GM18519 (cell line): ENCODE measurements at regions not wholly inside any gene's neighbourhood (a gene's known extent, or its start where the extent isn't known, plus 50 kb on each side); places are given as distances from the start of the nearest gene placed in this dataset.
"Not testable (repeated sequence)": the region's sequence is repeated elsewhere in the genome, so short reads cannot be mapped to it uniquely, and the experiment has no call there.

ENCODE experiments used
- ATAC-seq: cut with Tn5 transposase; IDR thresholded peaks from one replicate; pipeline ENCODE4 v1.9.1; 2021; ENCODE audit warnings: mild to moderate bottlenecking, moderate library complexity; ENCODE audit not compliant: unreplicated experiment, low FRiP score

DNA sequence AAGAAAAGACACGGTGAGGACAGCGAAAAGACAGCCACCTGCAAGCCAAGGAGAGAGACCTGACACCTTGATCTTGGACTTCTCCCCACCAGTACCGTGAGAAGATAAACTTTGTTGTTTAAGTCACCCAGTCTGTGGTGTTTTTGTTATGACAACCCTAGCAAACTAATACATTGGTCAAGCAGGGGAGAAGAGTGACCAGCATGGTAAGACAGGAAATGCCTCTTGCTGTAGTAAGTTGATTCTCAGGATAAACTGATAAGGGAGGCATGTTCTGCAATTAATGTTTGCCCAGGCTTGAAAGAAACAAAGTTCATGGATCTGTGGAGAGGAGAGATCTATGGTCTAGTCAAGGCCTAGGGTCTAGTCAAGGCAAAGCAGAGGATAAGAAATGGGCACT, 801.2 kb downstream of the MAT2B start:
- no peak for ATAC-seq

DNA sequence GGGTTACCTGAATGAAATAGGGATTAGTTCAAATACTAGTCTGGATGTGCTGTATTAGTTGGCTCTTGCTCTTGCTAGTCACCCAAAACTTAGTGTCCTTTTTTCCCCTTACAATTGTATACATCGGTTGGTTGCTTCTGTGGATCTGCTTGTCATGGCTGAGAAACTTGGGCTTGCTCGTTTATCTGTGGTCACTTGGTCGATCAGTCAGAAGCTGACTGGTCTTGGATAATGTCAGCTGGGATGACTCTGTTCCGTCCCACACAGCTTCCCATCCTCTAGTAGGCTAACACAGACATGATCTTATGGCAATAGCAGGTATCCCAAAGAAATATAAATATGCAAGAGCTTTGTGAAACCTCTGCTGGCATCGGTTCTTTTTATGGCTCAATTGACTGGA, 807.4 kb downstream of the MAT2B start:
- ATAC-seq = no peak

DNA sequence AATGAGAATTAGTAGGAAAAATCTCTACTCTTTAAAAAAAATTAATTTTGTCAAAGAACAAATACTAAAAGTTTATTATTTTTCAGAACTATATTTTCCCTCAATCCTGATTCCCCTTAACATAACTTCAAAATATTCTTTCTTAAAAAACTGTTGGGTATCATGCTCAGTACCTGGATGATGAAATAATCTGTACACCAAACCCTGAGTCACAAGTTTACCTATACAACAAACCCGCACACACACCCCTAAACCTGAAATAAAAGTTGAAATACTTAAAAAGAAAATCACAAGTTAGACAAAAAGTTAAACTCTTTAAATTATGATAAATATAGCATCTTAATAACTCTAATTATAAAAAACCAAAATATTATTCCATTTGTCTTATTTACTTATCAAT, 812.3 kb downstream of the MAT2B start:
- ATAC-seq = no peak

DNA sequence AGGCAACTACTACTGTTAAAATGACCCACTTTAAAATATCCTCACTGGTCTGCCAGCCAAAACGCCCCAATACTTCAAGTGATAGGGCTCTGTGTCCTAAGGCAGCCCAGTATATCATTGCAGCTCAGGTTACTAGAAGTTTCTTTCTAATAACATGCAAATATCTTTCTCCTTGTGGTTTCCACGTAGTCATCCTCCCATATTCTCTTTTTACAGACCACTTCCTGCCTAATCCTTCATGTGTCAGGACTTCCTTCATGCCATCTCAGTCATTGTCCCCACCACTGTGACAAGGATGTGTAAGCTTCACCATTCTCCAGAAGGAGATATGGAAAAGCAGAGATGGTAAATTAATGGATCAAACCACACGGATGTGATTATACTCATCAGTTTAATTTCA, 813.7 kb downstream of the MAT2B start:
- ATAC-seq = no peak

DNA sequence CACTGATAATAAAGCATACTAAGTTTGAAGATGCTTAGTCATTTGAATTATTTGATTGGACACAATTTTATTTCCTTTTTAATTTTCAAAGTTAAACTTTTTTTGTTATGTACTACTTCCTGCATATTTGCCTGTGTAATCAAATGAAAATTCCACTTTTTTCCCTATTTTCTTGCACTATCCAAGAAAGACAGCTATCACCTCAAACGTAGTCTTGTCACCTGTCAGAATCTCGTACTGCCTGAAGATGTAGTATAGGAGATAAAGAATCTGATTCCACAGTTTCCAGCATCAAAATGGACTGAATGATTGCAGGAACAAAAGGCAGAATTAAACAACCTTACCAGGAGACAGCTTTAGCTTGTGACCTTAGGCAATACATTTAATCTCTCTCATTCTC, 818.8 kb downstream of the MAT2B start:
- ATAC-seq = no peak

DNA sequence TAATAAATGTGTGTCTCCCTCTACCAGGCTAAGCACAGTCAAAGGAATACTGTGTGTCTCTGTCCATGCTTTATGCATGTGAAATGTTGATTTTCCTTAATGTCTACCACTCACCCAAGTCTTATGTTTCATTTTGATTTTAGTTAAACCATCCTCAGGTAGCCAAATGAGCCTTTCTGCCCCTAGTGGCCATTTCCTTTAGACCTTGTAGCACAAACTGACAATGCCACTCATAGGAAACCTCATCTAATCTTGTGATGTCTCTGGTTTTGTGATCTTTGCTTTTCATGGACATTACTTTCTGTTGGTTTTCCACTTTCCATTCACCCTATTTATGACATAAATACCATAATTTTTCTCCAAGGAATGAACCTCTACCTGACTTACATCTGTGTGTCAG, 820.8 kb downstream of the MAT2B start:
- ATAC-seq = no peak

DNA sequence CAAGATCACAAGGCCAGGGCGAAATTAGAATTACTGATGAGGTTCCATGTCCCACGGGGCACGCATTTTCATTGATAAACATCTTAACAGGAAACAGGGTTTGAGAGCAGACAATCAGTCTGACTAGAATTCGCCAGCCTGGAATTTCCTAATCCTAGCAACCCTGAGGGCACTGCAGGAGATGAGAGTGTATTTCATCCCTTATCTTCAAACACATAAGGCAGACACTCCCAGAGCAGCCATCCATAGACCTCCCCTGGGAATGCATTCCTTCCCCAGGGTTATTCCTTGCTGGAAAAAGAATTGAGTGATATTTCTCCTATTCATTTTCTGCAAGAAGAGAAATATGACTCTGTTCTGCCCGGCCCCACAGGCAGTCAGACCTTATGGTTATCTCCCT, 821.7 kb downstream of the MAT2B start:
- ATAC-seq = not testable (repeated sequence)

DNA sequence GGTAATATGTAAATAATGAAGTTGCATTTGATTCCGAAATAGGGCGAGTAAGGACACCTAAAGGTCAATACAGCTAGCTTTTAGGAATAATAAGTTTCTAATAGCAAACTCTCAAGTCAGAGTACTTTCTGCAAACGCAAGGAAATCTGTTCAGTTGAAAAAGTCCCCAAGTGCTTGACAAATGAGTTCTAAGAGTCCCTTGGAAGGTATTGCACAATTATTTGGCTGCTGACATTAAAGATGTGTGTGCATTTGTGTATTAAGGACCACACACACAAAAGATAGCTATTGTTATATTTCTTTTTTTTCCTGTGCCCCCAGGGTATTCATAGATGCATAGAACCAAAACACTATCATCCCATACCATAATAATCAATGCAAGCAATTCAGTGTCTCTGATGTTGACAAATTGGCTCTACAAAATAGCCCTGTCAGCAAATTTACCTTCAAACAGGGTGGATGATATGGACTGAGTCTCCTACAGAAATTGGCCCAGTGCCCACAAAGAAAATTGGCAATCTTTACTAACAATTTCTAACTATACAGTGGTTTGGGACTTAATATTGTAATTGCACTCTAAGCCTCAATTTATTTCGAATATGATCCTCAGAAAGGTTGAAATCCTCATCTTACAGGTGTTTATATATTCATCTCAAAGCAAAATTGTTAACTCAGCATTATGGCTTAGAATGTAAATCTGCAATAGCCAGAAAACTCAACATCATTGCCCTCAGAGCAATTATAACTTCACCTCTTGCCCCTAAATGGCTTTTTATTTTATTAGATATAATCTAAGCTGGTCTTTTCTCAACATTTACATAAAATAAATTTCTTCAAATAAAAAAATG, 827.2 kb downstream of the MAT2B start:
- no peak for ATAC-seq

DNA sequence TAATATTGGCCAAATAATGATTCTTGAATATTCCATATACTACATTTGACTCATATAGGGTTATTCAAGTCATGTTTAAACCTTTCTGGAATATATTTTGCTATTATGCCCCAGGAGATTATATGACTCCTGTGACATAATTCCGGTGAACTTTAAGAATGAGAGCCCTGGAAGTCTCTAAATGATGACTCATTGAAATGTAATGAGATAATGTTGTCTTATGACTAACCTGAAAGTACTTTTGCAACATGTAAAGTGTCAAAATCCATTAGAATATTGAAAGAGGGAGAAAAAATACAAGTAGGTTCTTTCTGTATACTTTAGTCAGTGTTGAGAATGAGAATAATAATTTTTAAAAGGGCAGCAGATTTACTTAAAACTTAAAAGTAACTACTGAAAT, 830.4 kb downstream of the MAT2B start:
- no peak for ATAC-seq

DNA sequence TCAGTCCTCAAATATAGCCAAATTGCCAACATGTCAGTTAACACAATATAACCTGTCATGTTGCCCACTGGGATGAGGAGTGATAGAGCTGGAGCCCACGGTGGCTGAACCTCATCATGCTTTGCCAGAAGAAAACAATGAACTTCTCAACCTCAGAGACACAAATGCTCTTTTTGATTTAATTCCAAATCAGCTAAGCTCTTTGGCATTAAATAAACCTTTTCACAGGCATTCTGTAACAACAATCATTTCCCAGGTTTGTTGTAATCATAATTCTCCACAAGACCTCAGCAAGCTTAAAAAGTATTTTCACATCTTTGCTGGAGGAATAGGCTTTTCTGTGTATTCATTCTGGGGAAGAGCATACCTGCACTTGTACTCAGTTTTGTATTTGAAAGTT, 830.9 kb downstream of the MAT2B start:
- ATAC-seq = no peak

DNA sequence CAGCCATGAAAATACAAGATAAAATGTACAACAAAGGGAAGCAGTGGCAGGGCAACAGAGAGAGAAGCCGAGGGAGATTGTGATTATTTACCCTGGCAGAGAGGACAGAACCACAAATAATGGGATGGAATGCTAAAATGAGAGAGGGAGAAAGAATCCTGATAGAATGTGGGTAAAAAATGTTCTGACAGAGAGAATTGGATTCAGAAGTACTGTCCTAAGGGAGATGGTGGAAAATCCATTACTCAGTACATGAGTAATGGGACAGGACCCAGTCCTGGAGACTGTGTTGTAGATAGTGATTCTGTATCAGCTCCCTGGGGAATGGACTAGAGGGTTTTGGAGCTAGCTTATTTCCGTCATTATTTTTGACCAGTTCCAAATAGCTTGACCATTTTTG, 831.5 kb downstream of the MAT2B start:
- ATAC-seq = no peak

DNA sequence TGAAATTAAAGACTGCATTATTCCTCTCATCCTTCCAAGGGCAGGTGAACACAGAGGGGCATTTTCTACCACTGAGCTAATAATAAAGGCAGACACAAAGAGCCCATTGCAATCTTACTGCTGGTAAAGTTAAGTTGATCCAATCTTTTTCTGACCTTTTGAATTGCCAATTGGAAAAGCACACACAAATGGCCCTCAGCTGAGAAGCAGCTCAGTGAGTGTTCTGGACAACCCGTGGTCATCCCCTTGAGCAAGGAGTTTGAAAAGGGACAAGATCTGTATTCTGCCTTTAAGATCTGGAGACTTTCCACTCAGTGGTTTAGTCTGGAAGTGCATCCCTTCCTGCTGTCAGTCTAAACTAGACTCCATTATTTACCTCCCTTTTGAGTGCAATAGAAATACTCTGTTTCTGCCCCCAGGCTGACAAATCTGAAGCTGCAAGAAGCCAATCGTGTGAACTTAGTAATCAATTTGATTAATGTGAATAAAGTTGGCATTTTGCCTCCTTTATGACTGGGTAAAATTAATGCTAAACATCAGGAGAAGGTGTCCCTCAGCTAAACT, 835.7 kb downstream of the MAT2B start:
- ATAC-seq = no peak

DNA sequence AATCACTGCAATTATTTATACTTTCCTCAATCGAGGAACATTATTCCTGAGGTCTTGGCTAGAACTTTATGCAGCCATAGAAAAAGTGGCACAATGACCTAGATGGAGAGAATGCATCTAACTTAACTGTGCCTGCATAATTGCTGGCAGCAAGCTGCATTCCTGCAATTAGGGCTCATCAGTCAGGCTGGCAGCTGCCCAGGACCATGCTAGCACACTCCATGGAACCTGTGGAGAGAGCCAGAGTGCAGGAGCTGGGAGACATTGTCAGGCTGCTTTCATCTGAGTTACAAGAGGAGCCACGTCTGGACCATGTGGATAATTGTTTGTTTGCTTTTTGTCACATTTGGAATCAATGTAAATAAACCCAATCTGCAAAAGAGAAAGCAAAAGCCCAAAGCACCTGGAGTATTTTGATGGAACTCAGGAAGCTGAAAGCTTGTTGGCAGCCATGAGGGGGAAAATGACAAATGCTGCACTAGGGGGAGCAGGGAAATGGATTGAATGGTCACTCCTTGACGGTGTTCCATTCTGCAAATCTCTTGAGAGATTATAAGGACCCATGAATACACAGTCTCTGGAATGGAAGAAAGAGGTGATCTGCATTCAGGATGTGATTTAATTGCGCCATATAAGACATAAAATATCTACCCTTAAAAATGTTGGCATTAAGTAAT, 839.9 kb downstream of the MAT2B start:
- ATAC-seq = no peak

DNA sequence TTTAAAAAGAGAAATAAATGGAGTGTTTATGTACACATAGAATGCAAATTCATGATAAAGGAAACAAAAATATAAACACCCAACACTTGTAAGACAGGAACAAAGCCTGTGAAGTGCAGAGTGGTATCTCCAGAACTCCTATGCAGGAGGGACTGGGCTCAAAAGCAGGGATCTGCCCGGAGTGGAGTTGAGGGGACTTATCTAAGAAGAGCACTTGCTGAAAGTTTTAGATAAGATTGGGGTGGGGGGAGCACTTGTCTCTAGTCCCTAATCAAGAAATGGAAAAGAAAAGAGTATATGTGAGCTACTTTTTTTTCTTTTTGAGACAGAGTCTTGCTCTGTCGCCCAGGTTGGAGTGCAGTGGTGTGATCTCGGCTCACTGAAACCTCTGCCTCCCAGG, 840.4 kb downstream of the MAT2B start:
- no peak for ATAC-seq

DNA sequence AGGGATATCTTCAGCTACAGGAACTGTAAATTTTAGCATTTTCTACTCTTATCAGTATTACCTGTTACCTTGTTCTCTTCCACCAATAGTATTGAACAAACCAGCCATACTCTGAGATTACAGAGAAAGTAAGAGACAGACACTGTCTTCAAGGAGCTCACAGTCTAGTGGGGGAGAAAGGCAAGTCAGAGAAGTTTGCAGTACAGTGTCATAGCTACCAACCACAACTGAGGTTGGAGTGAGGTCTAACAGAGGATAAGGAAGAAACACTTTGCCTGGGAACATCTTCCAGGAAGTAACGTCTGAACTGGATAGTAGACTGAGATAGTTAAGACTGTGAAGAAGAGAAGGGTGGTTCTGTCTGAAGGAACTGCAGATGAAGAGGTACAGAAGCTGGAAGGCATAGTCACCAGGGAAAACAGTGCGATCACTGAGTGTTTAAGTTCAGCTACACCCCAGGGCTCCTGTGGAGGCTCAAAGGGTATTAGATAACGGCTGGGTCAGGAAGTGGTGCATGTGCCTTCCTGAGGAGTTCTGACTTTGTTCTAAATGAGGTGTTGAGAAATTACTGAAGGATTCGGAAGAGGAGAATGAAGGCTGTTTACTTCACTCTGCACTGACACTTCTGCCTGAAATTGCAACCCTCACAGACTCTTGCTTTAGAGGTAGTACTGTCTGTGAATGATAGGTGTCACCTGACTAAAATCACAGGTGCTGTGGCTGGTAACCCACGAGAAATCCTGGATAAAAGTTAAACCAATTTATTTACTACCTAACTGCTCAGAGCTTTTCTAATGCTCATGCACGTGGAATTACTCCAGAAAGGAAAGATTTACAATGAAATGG, 841.6 kb downstream of the MAT2B start:
- ATAC-seq = no peak

DNA sequence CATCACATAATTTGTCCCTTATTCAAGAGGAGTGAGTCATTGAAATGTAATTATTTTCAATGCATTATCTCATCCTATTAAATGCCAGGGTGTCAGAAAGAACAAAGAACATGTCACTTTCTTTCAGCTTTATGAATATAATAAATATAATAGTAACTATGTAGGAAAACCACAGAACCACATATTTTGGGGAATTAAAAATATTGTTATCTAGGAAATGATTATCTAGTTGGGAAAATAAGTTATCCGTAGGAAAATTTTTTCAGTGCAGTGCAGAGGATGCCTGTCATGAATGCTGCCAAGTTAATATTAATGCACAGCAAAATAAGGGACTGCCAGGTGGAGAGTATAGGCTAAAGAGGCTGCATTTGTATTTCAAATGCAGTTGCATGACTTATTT, 844.8 kb downstream of the MAT2B start:
- ATAC-seq = no peak

DNA sequence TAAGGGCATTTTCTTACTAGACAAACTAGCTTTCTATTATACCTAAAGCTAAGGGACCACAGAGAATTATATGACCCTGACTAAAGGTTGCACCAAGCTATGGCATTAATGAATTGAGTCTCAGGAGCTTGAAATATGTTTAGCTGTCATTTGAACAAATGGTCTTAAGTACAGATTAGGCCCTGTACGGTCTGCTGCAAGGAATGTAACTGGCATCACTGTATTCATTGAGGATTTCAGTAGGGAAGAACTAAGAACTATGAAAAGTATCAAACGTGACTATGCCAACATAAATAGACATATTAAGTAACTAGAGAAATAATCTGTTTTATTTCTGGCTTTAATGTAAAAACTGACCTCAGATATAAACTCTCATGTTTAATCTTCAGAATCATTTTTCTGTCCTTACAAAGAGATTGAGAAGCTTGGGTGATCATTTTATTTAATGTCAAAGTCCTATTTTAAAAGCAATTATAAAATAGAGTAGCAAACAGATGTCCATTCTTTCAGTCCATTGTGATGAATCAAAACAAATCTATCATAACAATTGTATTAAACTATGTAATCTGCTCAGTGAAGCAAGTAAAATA, 845.9 kb downstream of the MAT2B start:
- no peak for ATAC-seq

DNA sequence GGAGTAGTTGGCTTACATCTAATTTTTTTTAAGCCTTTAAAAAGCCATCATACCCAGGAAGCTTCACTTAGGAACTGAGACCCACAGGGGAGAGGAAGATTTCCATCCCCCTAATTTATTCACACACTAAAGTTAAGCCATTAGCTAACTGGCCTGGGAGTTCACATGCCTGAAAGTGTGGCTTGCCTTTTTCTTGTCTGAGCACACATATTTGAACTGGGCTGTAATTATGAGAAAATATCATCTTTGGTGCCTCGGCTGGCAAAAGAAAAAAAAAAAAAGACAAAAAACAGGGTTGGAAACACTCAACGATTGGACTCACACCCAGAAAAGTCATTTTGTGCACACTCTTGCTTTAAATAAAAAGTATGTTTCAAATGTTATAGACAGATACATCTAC, 847.3 kb downstream of the MAT2B start:
- ATAC-seq = no peak

DNA sequence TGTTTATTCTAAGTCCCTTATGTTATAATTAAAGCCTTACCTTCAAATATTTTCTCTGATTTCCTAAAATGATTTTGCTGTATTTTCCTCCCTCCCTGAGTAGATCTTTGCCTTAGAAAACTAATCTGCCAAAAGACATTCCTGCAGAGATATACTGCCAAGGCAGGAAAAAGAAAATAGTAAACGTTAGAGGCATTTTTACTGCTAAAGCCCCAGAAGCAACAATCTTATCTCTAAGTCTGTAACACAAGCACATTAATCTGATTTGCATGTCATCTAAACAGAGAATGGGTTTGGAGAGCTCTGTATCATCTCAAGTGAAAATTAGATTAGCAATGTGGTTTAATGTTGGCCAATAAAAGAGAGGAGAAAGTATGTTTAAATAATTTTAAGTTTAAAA, 847.7 kb downstream of the MAT2B start:
- no peak for ATAC-seq

DNA sequence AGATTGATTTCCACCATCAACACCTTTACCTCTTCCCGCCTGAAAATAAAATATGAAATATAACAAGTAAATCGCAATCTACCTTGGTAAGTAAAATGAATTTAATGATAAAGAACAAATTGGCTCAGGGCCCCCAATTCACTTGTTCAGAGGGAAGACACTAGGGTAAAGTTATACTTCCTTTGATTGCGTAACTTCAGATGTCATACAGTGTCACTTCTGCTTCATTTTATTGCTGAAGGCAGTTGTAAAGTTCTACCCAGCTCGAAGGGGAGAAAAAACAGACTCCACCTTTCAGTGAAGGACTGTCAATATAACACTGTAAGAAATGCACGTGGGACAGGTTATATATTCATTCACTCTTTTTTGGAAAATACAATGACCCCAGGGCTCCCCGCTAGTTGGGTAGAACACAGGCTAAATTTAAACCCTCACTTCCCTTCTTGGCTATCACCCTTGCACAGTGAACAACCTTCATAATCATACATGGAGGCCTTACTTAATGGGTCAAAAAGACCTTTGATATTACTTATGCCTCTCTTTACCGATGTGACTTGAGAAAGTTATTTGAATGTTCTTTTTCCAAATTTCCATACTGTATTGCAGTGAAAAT, 848.8 kb downstream of the MAT2B start:
- ATAC-seq = no peak
